Activated CD8-positive, alpha-beta T cell treated with anti-CD3 and anti-CD28 coated beads for 36 hours (primary cell): ENCODE measurements at regions not wholly inside any gene's neighbourhood (a gene's known extent, or its start where the extent isn't known, plus 50 kb on each side); places are given as distances from the start of the nearest gene placed in this dataset.

ENCODE experiments used
- ATAC-seq: fragments of 200-7000 bp; cut with Tn5 transposase; one replicate; pipeline ENCODE4 v1.10.0; 2021; ENCODE audit warnings: mild to moderate bottlenecking, moderate library complexity
- CTCF ChIA-PET: fragments of 350-600 bp; sonication (Branson Sonifier 250); formaldehyde crosslinking; loops from one replicate; lab custom pipeline; 2021; ENCODE audit warnings: antibody characterized with exemption; lab: Charles Lee
- POLR2A ChIA-PET: fragments of 350-600 bp; sonication (Branson Sonifier 250); formaldehyde crosslinking; loops from one replicate; lab custom pipeline; 2021; ENCODE audit warnings: antibody characterized with exemption; lab: Charles Lee
- DNase-seq: peaks from one replicate; pipeline ENCODE4 v3.0.0-alpha.2; 2020
- H3K27ac Mint-ChIP-seq: one replicate; pipeline ENCODE4 v1.8.0; 2021; ENCODE audit warnings: mild to moderate bottlenecking, mixed read lengths
- H3K27me3 Mint-ChIP-seq: one replicate; pipeline ENCODE4 v1.8.0; 2021; ENCODE audit warnings: mixed read lengths
- H3K36me3 Mint-ChIP-seq: one replicate; pipeline ENCODE4 v1.8.0; 2021; ENCODE audit warnings: low read depth, mixed read lengths
- H3K4me1 Mint-ChIP-seq: one replicate; pipeline ENCODE4 v1.8.0; 2021; ENCODE audit warnings: low read depth, mixed read lengths
- H3K4me3 Mint-ChIP-seq: one replicate; pipeline ENCODE4 v1.8.0; 2021; ENCODE audit warnings: mild to moderate bottlenecking, moderate library complexity, mixed read lengths
- H3K9me3 Mint-ChIP-seq: one replicate; pipeline ENCODE4 v1.8.0; 2021; ENCODE audit warnings: mixed read lengths
- intact Hi-C: fragments of 100-400 bp; cut with micrococcal nuclease; formaldehyde crosslinking; loops from one replicate; pipeline ENCODE4 v1.10.0; 2022
- TF ChIP-seq, protein P1 (sequence below): fragments of 200-600 bp; IDR thresholded peaks from one replicate; pipeline ENCODE4 v1.8.0; 2022; ENCODE audit warnings: antibody characterized with exemption, mild to moderate bottlenecking

DNA sequence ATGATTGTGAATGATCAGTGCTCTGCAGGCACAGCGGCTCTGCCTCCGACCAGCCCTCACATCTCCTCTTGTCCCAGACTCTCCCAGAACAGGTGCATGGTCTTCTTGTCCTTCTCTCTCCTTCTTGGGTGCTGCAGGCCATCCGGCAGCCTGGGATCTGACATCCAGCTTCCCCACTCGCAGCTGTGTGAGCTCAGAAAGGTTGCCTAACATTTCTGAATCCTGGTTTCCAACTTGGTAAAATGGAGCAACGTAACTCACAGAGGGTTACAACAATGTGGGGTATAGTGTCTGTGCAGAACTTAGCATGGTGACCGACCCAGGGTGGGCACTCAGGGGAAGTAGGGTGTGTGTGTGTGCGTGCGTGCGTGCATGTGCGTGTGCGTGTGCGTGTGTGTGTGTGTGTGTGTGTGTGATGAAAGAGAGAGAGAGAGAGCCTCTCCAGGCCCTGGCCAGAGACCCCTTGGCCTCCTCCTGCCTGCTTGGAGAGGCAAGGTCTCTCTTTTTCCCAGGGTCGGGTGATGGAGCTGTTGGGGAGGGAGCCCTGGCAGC lies 110.1 kb downstream of the SNX5 start:
- Mint-ChIP-seq H3K9me3 (no peaks in the 10 kb centered on the region), H3K27ac (no peak overlapping the region), H3K27me3 (peaks cover 13% of the 10 kb centered on the region), H3K4me3 (no peak overlapping the region), H3K36me3 (no peaks in the 10 kb centered on the region), H3K4me1 (peaks cover 28% of the 10 kb centered on the region)
- ATAC-seq (no peak), DNase-seq (no peak)
- CTCF ChIA-PET: no interaction called here
- TF ChIP-seq, protein P1, sequence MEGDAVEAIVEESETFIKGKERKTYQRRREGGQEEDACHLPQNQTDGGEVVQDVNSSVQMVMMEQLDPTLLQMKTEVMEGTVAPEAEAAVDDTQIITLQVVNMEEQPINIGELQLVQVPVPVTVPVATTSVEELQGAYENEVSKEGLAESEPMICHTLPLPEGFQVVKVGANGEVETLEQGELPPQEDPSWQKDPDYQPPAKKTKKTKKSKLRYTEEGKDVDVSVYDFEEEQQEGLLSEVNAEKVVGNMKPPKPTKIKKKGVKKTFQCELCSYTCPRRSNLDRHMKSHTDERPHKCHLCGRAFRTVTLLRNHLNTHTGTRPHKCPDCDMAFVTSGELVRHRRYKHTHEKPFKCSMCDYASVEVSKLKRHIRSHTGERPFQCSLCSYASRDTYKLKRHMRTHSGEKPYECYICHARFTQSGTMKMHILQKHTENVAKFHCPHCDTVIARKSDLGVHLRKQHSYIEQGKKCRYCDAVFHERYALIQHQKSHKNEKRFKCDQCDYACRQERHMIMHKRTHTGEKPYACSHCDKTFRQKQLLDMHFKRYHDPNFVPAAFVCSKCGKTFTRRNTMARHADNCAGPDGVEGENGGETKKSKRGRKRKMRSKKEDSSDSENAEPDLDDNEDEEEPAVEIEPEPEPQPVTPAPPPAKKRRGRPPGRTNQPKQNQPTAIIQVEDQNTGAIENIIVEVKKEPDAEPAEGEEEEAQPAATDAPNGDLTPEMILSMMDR: no peak
- POLR2A ChIA-PET: interaction anchor here (0.6 kb wide), 1 partner anchor 111 kb away, joined by 3 read pairs; no protein-coding TSS in a partner anchor
- intact Hi-C loops: no loop called here

DNA sequence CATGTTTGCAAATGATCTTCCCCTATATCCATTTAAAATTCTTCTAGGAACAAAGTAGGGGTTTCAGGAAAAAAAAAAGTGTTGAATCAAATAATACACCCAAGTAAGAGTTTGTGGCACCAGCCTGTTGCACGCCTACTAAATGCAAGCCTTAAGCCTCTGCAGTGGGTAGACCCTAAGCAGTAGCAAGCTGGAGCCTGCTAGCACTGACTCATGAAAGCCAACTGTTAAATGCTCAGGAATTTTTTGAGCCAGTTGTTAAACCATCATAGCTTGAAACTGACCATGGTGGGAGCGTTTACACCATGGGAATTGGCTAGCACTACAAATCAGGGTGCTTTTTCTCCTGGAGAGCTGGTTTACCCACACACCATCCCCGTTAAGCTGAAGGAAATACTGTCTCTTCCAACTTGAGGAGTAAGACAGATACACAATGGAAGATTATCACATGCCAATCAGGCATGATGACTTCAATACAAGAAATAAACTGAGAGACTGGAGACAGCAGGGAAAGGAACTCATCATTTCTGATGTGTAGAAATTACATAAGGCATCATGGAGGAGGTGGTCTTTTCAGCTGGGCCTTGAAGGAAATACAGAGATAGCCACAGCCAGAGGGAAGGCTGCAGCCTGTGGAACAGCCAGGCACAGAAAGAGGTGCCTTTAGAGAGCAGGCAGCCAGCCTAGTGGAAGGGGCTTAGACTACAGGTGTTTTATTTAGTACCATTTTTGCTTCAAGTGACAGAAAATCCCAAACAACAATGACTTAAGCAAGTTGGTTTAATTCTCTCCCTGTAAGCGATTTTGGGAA lies 110.8 kb downstream of the SNX5 start:
- Mint-ChIP-seq H3K4me1 (peaks cover 28% of the 10 kb centered on the region), H3K4me3 (no peak overlapping the region), H3K9me3 (no peaks in the 10 kb centered on the region), H3K36me3 (no peaks in the 10 kb centered on the region), H3K27me3 (peaks cover 13% of the 10 kb centered on the region), H3K27ac (no peak overlapping the region)
- POLR2A ChIA-PET: interaction anchor here (0.6 to 1.1 kb wide), 3 partner anchors 8 to 110 kb away, joined by 3 read pairs; no protein-coding TSS in a partner anchor
- no peak for DNase-seq
- CTCF ChIA-PET: interaction anchor here (1.3 kb wide), 1 partner anchor 35 kb away, joined by 3 read pairs; no protein-coding TSS in a partner anchor
- ATAC-seq: no peak
- intact Hi-C loops: no loop called here
- TF ChIP-seq, protein P1: no peak

DNA sequence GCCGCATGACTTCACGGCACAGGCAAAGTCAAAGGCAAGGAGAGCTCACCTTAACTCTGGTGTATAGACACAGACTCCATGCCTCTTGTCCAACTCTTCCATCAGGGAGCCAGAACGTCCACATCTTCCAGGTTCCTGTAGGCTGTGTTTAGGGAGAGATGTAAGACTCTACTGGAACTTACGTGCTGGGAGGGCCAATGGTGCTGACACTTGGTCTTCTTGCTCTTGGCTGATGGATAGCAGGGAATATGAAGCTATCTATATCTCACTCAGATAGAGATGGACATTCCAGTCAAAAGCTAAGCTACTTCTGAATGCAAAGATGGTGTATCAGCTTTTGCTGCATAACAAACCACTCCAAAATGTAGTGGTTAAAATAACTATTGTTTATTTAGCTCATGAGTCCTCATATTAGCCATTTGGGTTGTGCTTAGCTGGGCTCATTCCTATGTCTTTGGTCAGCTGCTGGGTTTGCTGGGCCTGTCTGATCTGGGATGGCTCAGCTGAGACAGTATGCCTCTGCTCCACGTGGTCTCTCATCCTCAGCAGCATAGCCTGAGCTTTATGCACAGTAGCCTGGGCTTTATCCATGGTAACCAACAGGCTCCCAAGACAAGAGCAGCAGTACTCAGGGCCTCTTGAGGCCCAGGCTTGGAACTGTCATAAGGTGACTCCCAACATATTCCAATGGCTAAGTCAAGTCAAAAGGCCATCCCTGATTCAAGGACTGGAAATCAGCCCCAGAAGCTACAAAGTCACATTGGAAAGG lies 111.6 kb downstream of the SNX5 start:
- no peak for DNase-seq
- no peak overlapping the region for H3K4me3 Mint-ChIP-seq

DNA sequence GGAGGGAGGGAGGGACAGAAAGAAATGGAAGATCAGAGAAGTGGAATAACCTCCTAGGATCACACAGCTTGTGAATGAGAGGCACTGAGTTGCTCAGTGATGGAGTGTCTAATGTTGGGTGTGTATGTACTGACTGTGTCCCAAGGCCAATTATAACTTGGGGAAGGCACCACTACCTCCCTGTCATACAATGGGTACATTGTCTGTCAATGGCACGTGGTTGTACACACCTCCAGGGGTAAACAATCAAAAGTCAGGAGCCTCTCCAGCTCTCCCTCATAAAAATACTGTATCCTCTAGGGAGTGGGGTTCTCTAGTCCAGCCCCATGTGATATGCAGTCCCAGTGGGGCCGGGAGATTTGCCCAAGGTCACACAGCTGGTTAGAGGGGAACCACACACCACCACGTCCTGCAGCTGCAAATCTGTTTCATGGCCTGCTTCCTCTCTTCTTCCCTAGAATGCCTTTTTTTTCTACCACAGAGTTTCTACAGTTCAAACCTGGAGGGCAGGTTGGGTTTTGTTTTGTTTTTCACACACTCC lies 112.5 kb downstream of the SNX5 start:
- CTCF ChIA-PET: interaction anchor here (1.4 kb wide), 1 partner anchor 42 kb away, joined by 4 read pairs; no protein-coding TSS in a partner anchor
- H3K4me1 Mint-ChIP-seq: peaks cover 28% of the 10 kb centered on the region
- POLR2A ChIA-PET: no interaction called here
- no peaks in the 10 kb centered on the region for H3K36me3 Mint-ChIP-seq
- DNase-seq: peak; percentile 29
- no peaks in the 10 kb centered on the region for H3K9me3 Mint-ChIP-seq
- peak; percentile 9 for ATAC-seq
- H3K27ac Mint-ChIP-seq: no peak overlapping the region
- TF ChIP-seq, protein P1: no peak
- H3K27me3 Mint-ChIP-seq: peaks cover 4% of the 10 kb centered on the region
- no peak overlapping the region for H3K4me3 Mint-ChIP-seq
- intact Hi-C loops: no loop called here

More for the DNA sequence above, 111.6 kb downstream of the SNX5 start:
- peaks cover 28% of the 10 kb centered on the region for H3K4me1 Mint-ChIP-seq
- no peak for ATAC-seq
- TF ChIP-seq, protein P1: no peak
- intact Hi-C loops: no loop called here
- H3K27ac Mint-ChIP-seq: no peak overlapping the region
- H3K27me3 Mint-ChIP-seq: peaks cover 9% of the 10 kb centered on the region
- H3K36me3 Mint-ChIP-seq: no peaks in the 10 kb centered on the region
- ChIA-PET POLR2A (interaction anchor here (0.7 to 1.1 kb wide), 2 partner anchors 9 to 11 kb away, joined by 3 read pairs; no protein-coding TSS in a partner anchor), CTCF (interaction anchor here (1.3 to 1.4 kb wide), 2 partner anchors 34 to 41 kb away, joined by 3 to 4 read pairs; no protein-coding TSS in a partner anchor)
- no peaks in the 10 kb centered on the region for H3K9me3 Mint-ChIP-seq
